ENCODE measurements at regions not wholly inside any gene's neighbourhood (a gene's known extent, or its start where the extent isn't known, plus 50 kb on each side); places are given as distances from the start of the nearest gene placed in this dataset.
"Not testable (repeated sequence)": the region's sequence is repeated elsewhere in the genome, so short reads cannot be mapped to it uniquely, and the experiment has no call there.

- DNase-seq (ENCODE audit: extremely low read depth, insufficient read length), result no peak
- TF ChIP-seq CTCF (IDR thresholded peaks at IDR 0.05; ENCODE audit: insufficient read depth, low read length, poor library complexity, severe bottlenecking), result no peak
- H3K4me3 ChIP-seq (replicated peaks; ENCODE audit: low read depth, low read length), result no peak overlapping the region
Measured at GRCh38 chr5:23136958-23137357, 283.8 kb upstream of the CDH12 start.

DNA sequence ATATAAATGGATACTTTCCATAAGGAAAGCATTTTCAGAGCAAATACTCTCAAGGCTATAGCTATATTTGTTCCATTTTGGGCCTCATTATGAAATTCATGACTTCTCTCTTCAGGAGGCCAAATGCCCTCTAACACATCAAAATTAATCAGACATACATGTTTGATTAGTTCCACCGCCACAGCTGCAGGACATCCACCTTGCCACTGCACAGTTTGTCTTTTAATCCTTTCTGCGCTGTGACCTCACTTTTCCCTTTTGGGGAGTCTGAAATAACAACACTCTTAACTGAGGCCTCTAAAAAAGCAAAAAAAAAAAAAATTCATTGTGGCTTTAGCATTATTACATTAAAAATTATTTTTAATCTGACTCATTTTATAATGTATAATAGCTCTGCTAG, 279.1 kb upstream of the CDH12 start:
- no peaks in the 10 kb centered on the region for H3K27me3 ChIP-seq (replicated peaks; ENCODE audit: control insufficient read depth, insufficient read depth, low read length)
- TF ChIP-seq CTCF (IDR thresholded peaks at IDR 0.05; ENCODE audit: insufficient read depth, low read length, poor library complexity, severe bottlenecking), result no peak
- DNase-seq (ENCODE audit: extremely low read depth, insufficient read length), result no peak
- no peak overlapping the region for H3K4me3 ChIP-seq (replicated peaks; ENCODE audit: low read depth, low read length)
- no peaks in the 10 kb centered on the region for H3K36me3 ChIP-seq (ENCODE audit: control insufficient read depth, insufficient read depth, low read length)

More at GRCh38 chr5:23136958-23137357, 283.8 kb upstream of the CDH12 start:
- Histone ChIP-seq H3K27me3 (replicated peaks; ENCODE audit: control insufficient read depth, insufficient read depth, low read length) (no peaks in the 10 kb centered on the region), H3K36me3 (ENCODE audit: control insufficient read depth, insufficient read depth, low read length) (no peaks in the 10 kb centered on the region)

GRCh38 chr5:23112237-23112636, 259.1 kb upstream of the CDH12 start:
- no peaks in the 10 kb centered on the region for H3K27me3 ChIP-seq (replicated peaks; ENCODE audit: control insufficient read depth, insufficient read depth, low read length)
- H3K4me3 ChIP-seq (replicated peaks; ENCODE audit: low read depth, low read length), result no peak overlapping the region
- DNase-seq (ENCODE audit: extremely low read depth, insufficient read length), result no peak
- no peaks in the 10 kb centered on the region for H3K36me3 ChIP-seq (ENCODE audit: control insufficient read depth, insufficient read depth, low read length)
- no peak for TF ChIP-seq CTCF (IDR thresholded peaks at IDR 0.05; ENCODE audit: insufficient read depth, low read length, poor library complexity, severe bottlenecking)

DNA sequence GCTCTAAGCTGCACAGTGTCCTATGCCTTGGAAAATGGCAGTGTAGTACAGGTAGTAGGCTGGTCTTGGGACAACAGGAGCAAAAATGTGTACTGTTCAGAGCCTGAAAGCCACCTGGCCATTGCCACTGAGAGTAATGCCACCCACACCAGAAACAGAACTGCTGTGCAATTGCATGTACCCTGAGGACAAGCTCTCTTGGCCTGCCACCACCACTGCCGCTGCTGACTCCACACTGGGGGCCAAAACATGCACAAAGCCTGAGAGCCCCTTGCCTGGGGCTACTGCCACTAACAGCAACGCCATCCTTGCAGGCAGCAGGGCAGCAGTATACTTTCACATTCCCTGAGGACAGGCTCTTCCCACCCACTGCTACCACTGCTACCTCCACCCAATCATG, 251.9 kb upstream of the CDH12 start:
- TF ChIP-seq CTCF (IDR thresholded peaks at IDR 0.05; ENCODE audit: insufficient read depth, low read length, poor library complexity, severe bottlenecking), result no peak
- no peak for DNase-seq (ENCODE audit: extremely low read depth, insufficient read length)
- Histone ChIP-seq H3K27me3 (replicated peaks; ENCODE audit: control insufficient read depth, insufficient read depth, low read length) (no peaks in the 10 kb centered on the region), H3K4me3 (replicated peaks; ENCODE audit: low read depth, low read length) (no peak overlapping the region), H3K36me3 (ENCODE audit: control insufficient read depth, insufficient read depth, low read length) (no peaks in the 10 kb centered on the region)

GRCh38 chr5:23103566-23103965, 250.4 kb upstream of the CDH12 start:
- H3K4me3 ChIP-seq (replicated peaks; ENCODE audit: low read depth, low read length), result no peak overlapping the region
- H3K27me3 ChIP-seq (replicated peaks; ENCODE audit: control insufficient read depth, insufficient read depth, low read length), result no peaks in the 10 kb centered on the region
- no peak for DNase-seq (ENCODE audit: extremely low read depth, insufficient read length)
- H3K36me3 ChIP-seq (ENCODE audit: control insufficient read depth, insufficient read depth, low read length), result no peaks in the 10 kb centered on the region
- TF ChIP-seq CTCF (IDR thresholded peaks at IDR 0.05; ENCODE audit: insufficient read depth, low read length, poor library complexity, severe bottlenecking), result no peak

DNA sequence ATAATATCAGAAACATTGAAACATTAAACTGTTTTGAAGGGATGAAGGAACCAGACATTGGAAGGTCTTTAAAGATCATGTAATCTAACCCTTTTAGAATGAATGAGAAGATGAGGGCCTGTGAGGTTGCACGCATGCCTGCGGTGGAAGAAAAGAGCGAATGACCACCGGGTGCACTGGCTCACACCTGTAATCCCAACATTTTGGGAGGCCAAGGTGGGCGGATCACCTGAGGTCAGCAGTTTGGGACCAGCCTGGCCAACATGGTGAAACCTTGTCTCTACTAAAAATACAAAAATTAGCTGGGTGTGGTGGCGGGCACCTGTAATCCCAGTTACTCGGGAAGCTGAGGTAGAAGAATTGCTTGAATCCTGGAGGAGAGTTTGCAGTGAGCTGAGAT, 242.3 kb upstream of the CDH12 start:
- not testable (repeated sequence) for H3K27me3 ChIP-seq (replicated peaks; ENCODE audit: control insufficient read depth, insufficient read depth, low read length); H3K4me3 ChIP-seq (replicated peaks; ENCODE audit: low read depth, low read length); DNase-seq (ENCODE audit: extremely low read depth, insufficient read length); H3K36me3 ChIP-seq (ENCODE audit: control insufficient read depth, insufficient read depth, low read length)

Data from GM06990 (cell line).